Spinal cord (tissue), 9 donors: ENCODE measurements at regions not wholly inside any gene's neighbourhood (a gene's known extent, or its start where the extent isn't known, plus 50 kb on each side); places are given as distances from the start of the nearest gene placed in this dataset.

Experiments
- DNase-seq, 6 donors: peaks; one replicate each; pipeline versions ENCODE4 v3.0.0 to v3.0.0-alpha.2; 2013 to 2015; ENCODE audit warnings: low spot score in 6 of 6, low read depth in 4 of 6
- H3K27ac ChIP-seq: one replicate; pipeline ENCODE4 v1.5.1; 2013; ENCODE audit warnings: low read depth, low read length, control low read depth
- H3K27me3 ChIP-seq: one replicate; pipeline ENCODE4 v1.6.1; 2013; ENCODE audit warnings: low read length; ENCODE audit not compliant: control insufficient read depth, insufficient read depth
- H3K36me3 ChIP-seq: one replicate; pipeline ENCODE4 v1.6.1; 2013; ENCODE audit warnings: low read length; ENCODE audit not compliant: control insufficient read depth, insufficient read depth
- H3K4me1 ChIP-seq: one replicate; pipeline ENCODE4 v1.6.1; 2013; ENCODE audit warnings: low read length; ENCODE audit not compliant: control insufficient read depth, insufficient read depth
- H3K4me3 ChIP-seq: one replicate; pipeline ENCODE4 v1.5.1; 2013; ENCODE audit warnings: low read depth, low read length, control low read depth
- H3K9me3 ChIP-seq: one replicate; pipeline ENCODE4 v1.6.1; 2013; ENCODE audit warnings: low read length; ENCODE audit not compliant: control insufficient read depth, insufficient read depth
- WGBS: methylation state at CpG from one replicate; pipeline ENCODE4 v1.1.5; 2013; ENCODE audit warnings: missing lambda C conversion rate; ENCODE audit not compliant: insufficient coverage; 5-methylcytosine and 5-hydroxymethylcytosine counted together
- donor health status: healthy.

- DNase-seq = no peak
- Histone ChIP-seq H3K27me3 (no peaks in the 10 kb centered on the region), H3K36me3 (no peaks in the 10 kb centered on the region), H3K9me3 (no peaks in the 10 kb centered on the region), H3K4me1 (peaks cover 5% of the 10 kb centered on the region), H3K4me3 (no peak overlapping the region), H3K27ac (no peak overlapping the region)
- WGBS = 73% methylated on average over 6 of the region's 10 CpGs
Measured at GRCh38 chr22:45103756-45104155, 60.0 kb upstream of the NUP50 start.

- Histone ChIP-seq H3K27ac (no peak overlapping the region), H3K36me3 (no peaks in the 10 kb centered on the region), H3K9me3 (no peaks in the 10 kb centered on the region), H3K27me3 (no peaks in the 10 kb centered on the region), H3K4me3 (no peak overlapping the region), H3K4me1 (peaks cover 5% of the 10 kb centered on the region)
- no peak for DNase-seq
- 83% methylated on average over 9 of the region's 10 CpGs for WGBS
Measured at GRCh38 chr22:45104313-45104712, 59.4 kb upstream of the NUP50 start.

- WGBS = 77% methylated on average over 7 of the region's 10 CpGs
- no peak overlapping the region for H3K27ac ChIP-seq
- no peaks in the 10 kb centered on the region for H3K36me3 ChIP-seq
- peaks cover 5% of the 10 kb centered on the region for H3K4me1 ChIP-seq
- no peaks in the 10 kb centered on the region for H3K9me3 ChIP-seq
- no peaks in the 10 kb centered on the region for H3K27me3 ChIP-seq
- DNase-seq = no peak
- H3K4me3 ChIP-seq = no peak overlapping the region
Measured at GRCh38 chr22:45105281-45105702, 58.4 kb upstream of the NUP50 start.

GRCh38 chr22:45107671-45108070, 56.1 kb upstream of the NUP50 start:
- DNase-seq = no peak
- Histone ChIP-seq H3K4me3 (no peak overlapping the region), H3K9me3 (no peaks in the 10 kb centered on the region), H3K36me3 (no peaks in the 10 kb centered on the region), H3K27me3 (no peaks in the 10 kb centered on the region), H3K27ac (no peak overlapping the region), H3K4me1 (no peaks in the 10 kb centered on the region)
- WGBS = 94% methylated on average over 3 of the region's 6 CpGs

- Histone ChIP-seq H3K27ac (no peak overlapping the region), H3K27me3 (no peaks in the 10 kb centered on the region), H3K4me3 (no peak overlapping the region), H3K4me1 (no peaks in the 10 kb centered on the region), H3K36me3 (no peaks in the 10 kb centered on the region), H3K9me3 (no peaks in the 10 kb centered on the region)
- DNase-seq = no peak
- WGBS = 74% methylated on average over 4 of the region's 5 CpGs
Measured at GRCh38 chr22:45112136-45112879, 51.4 kb upstream of the NUP50 start.
